Smooth muscle cell (in vitro differentiated cells): ENCODE measurements at regions not wholly inside any gene's neighbourhood (a gene's known extent, or its start where the extent isn't known, plus 50 kb on each side); places are given as distances from the start of the nearest gene placed in this dataset.

ENCODE experiments used
- DNase-seq: peaks from one replicate; lab custom pipeline; 2025; ENCODE audit not compliant: unreplicated experiment; lab: John Stamatoyannopoulos, UW
- H2AFZ ChIP-seq: fragments of 200-600 bp; sonication (generic); 2 replicates; pipeline ENCODE4 v1.6.0; 2016; ENCODE audit warnings: antibody characterized with exemption, low read depth, mild to moderate bottlenecking
- H3F3A ChIP-seq: fragments of 200-600 bp; sonication (generic); 2 replicates; pipeline ENCODE4 v1.6.0; 2017; ENCODE audit warnings: antibody characterized with exemption, low read depth
- H3K27ac ChIP-seq: fragments of 200-600 bp; sonication (generic); 2 replicates; pipeline ENCODE4 v1.5.1; 2016; ENCODE audit warnings: low read depth, mild to moderate bottlenecking
- H3K27me3 ChIP-seq: fragments of 200-600 bp; sonication (generic); 2 replicates; pipeline ENCODE4 v1.6.1; 2016; ENCODE audit warnings: low read depth, mild to moderate bottlenecking
- H3K36me3 ChIP-seq: fragments of 200-600 bp; sonication (generic); 2 replicates; pipeline ENCODE4 v1.5.1; 2016; ENCODE audit warnings: low read depth
- H3K4me1 ChIP-seq: fragments of 200-600 bp; sonication (generic); 2 replicates; pipeline ENCODE4 v1.5.1; 2016; ENCODE audit warnings: low read depth
- H3K4me2 ChIP-seq: fragments of 200-600 bp; sonication (generic); 2 replicates; pipeline ENCODE4 v1.6.0; 2016; ENCODE audit warnings: mild to moderate bottlenecking
- H3K4me3 ChIP-seq: fragments of 200-600 bp; sonication (generic); 2 replicates; pipeline ENCODE4 v1.5.1; 2016; ENCODE audit warnings: mild to moderate bottlenecking
- H3K79me2 ChIP-seq: fragments of 200-600 bp; sonication (generic); 2 replicates; pipeline ENCODE4 v1.6.0; 2016; ENCODE audit warnings: low read depth, mild to moderate bottlenecking
- H3K9ac ChIP-seq: fragments of 200-600 bp; sonication (generic); 2 replicates; pipeline ENCODE4 v1.6.0; 2016; ENCODE audit warnings: low read depth
- H3K9me3 ChIP-seq: fragments of 200-600 bp; sonication (generic); replicated peaks from 2 replicates; pipeline ENCODE4 v1.5.1; 2016; ENCODE audit warnings: low read depth
- H4K20me1 ChIP-seq: fragments of 200-600 bp; sonication (generic); 2 replicates; pipeline ENCODE4 v1.6.0; 2016; ENCODE audit warnings: low read depth
- WGBS: methylation state at CpG from one replicate; pipeline ENCODE4 v1.1.7; 2016; ENCODE audit warnings: low lambda C conversion rate; 5-methylcytosine and 5-hydroxymethylcytosine counted together
- TF ChIP-seq, protein P1 (sequence below): fragments of 200-600 bp; sonication (generic); IDR thresholded peaks from 2 replicates; pipeline ENCODE4 v1.5.1; 2017; ENCODE audit warnings: borderline replicate concordance, mild to moderate bottlenecking, antibody characterized with exemption; ENCODE audit not compliant: insufficient read depth, poor library complexity, severe bottlenecking

GRCh38 chr17:72444517-72445054 lies 323.8 kb downstream of the SOX9 start:
- 84% methylated on average over 9 of the region's 9 CpGs for WGBS
- Histone ChIP-seq H3K4me2 (no peak overlapping the region), H2AFZ (no peak overlapping the region), H3K27ac (no peak overlapping the region), H3K36me3 (no peaks in the 10 kb centered on the region), H3K79me2 (peaks cover 32% of the 10 kb centered on the region), H3F3A (no peaks in the 10 kb centered on the region), H3K9me3 (no peaks in the 10 kb centered on the region), H3K27me3 (no peaks in the 10 kb centered on the region), H3K9ac (no peak overlapping the region), H3K4me1 (no peaks in the 10 kb centered on the region), H4K20me1 (peaks cover 40% of the 10 kb centered on the region), H3K4me3 (no peak overlapping the region)
- TF ChIP-seq, protein P1, sequence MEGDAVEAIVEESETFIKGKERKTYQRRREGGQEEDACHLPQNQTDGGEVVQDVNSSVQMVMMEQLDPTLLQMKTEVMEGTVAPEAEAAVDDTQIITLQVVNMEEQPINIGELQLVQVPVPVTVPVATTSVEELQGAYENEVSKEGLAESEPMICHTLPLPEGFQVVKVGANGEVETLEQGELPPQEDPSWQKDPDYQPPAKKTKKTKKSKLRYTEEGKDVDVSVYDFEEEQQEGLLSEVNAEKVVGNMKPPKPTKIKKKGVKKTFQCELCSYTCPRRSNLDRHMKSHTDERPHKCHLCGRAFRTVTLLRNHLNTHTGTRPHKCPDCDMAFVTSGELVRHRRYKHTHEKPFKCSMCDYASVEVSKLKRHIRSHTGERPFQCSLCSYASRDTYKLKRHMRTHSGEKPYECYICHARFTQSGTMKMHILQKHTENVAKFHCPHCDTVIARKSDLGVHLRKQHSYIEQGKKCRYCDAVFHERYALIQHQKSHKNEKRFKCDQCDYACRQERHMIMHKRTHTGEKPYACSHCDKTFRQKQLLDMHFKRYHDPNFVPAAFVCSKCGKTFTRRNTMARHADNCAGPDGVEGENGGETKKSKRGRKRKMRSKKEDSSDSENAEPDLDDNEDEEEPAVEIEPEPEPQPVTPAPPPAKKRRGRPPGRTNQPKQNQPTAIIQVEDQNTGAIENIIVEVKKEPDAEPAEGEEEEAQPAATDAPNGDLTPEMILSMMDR: no peak
- no peak for DNase-seq

GRCh38 chr17:72445055-72445991 lies 324.5 kb downstream of the SOX9 start:
- TF ChIP-seq, protein P1: no peak
- Histone ChIP-seq H3K9me3 (no peaks in the 10 kb centered on the region), H4K20me1 (peaks cover 33% of the 10 kb centered on the region), H3K27ac (no peak overlapping the region), H3K9ac (no peak overlapping the region), H3K4me2 (no peak overlapping the region), H3K27me3 (no peaks in the 10 kb centered on the region), H3K4me1 (no peaks in the 10 kb centered on the region), H2AFZ (no peak overlapping the region), H3K4me3 (no peak overlapping the region), H3F3A (no peaks in the 10 kb centered on the region), H3K36me3 (no peaks in the 10 kb centered on the region), H3K79me2 (peaks cover 34% of the 10 kb centered on the region)
- 91% methylated on average over 26 of the region's 26 CpGs for WGBS
- no peak for DNase-seq

DNA sequence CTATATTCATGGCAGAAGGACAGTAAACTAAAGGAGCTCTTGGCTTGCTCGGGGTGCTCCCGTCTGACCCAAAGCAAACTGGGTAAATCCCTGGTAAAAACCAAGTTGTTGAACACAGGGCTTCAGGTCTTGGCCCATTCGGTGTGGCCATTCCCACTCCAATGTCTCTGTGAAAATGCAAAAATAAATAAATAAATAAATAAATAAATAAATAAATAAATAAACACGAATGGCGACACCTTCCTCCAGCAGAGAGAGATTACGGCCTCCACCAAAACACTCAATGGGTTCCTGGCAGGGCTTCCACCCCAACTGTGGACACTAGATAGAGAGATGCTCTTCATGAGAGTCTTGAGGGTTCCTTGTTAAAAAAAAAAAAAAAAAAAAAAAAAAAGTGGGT lies 325.3 kb downstream of the SOX9 start:
- 97% methylated on average over 6 of the region's 6 CpGs for WGBS
- H4K20me1 ChIP-seq: peaks cover 26% of the 10 kb centered on the region
- no peak overlapping the region for H2AFZ ChIP-seq
- no peak overlapping the region for H3K9ac ChIP-seq
- H3F3A ChIP-seq: no peaks in the 10 kb centered on the region
- H3K4me1 ChIP-seq: no peaks in the 10 kb centered on the region
- H3K79me2 ChIP-seq: peaks cover 42% of the 10 kb centered on the region
- no peaks in the 10 kb centered on the region for H3K27me3 ChIP-seq
- no peak for DNase-seq
- no peaks in the 10 kb centered on the region for H3K9me3 ChIP-seq
- H3K27ac ChIP-seq: no peak overlapping the region
- no peaks in the 10 kb centered on the region for H3K36me3 ChIP-seq
- H3K4me2 ChIP-seq: no peak overlapping the region
- no peak overlapping the region for H3K4me3 ChIP-seq
- TF ChIP-seq, protein P1: no peak
